HepG2 (cell line): ENCODE measurements at regions not wholly inside any gene's neighbourhood (a gene's known extent, or its start where the extent isn't known, plus 50 kb on each side); places are given as distances from the start of the nearest gene placed in this dataset.

Experiments used
- ATAC-seq: fragments of 200-7000 bp; cut with Tn5 transposase; 3 replicates; pipeline ENCODE4 v1.9.1; 2020; ENCODE audit warnings: mild to moderate bottlenecking, moderate library complexity
- BruUV-seq: library from RNA; stranded (reverse); fragments of 400-500 nt; replicated peaks from 2 replicates; lab custom pipeline; 2021; lab: Mats Ljungman, UMichigan
- CTCF ChIA-PET: fragments of 300-600 bp; formaldehyde crosslinking; extraction: SDS; loops from one replicate; lab custom pipeline; 2021; ENCODE audit warnings: low total read pairs, inconsistent platforms, low intra/inter-chr PET ratio; lab: Yijun Ruan, JAX
- POLR2A ChIA-PET: fragments of 350-600 bp; sonication (Branson Sonifier 250); formaldehyde crosslinking; loops from one replicate; lab custom pipeline; 2020; ENCODE audit warnings: antibody characterized with exemption, inconsistent platforms; lab: Yijun Ruan, JAX
- DNase-seq: peaks from one replicate; pipeline ENCODE4 v3.0.0-alpha.2; 2015; ENCODE audit warnings: low spot score
- FAIRE-seq: peaks from 3 replicates; lab custom pipeline; 2011; peaks lifted over from hg19 to GRCh38; lab: Jason Lieb, UNC
- H2AFZ ChIP-seq: one replicate; pipeline ENCODE4 v1.6.1; 2011; ENCODE audit warnings: low read length, inconsistent platforms
- H3K27ac ChIP-seq: fragments of 300-600 bp; 3 replicates; pipeline ENCODE4 v1.8.0; 2011; ENCODE audit warnings: mixed run types, mild to moderate bottlenecking, mixed read lengths, low read length, inconsistent platforms; ENCODE audit not compliant: insufficient read depth; ENCODE audit errors: extremely low read length
- H3K27me3 ChIP-seq, 2 experiments: fragments of 200-600 bp in 1 of 2; 2 replicates in 1 of 2; 3 replicates in 1 of 2; pipeline versions ENCODE4 v1.6.0 to v1.8.0; 2011; ENCODE audit warnings: low read length in 2 of 2, mild to moderate bottlenecking in 2 of 2, moderate library complexity in 2 of 2, inconsistent platforms in 1 of 2; ENCODE audit not compliant: insufficient read depth in 2 of 2, control insufficient read depth in 1 of 2
- H3K36me3 ChIP-seq, 2 experiments: fragments of 200-600 bp in 1 of 2; replicated peaks in 1 of 2; 2 replicates in 1 of 2; 3 replicates in 1 of 2; pipeline versions ENCODE4 v1.5.1 to v1.8.0; 2011; ENCODE audit warnings: low read length in 2 of 2, inconsistent platforms in 1 of 2; ENCODE audit not compliant: insufficient read depth in 2 of 2, control insufficient read depth in 1 of 2
- H3K4me1 ChIP-seq: 2 replicates; pipeline ENCODE4 v1.5.1; 2012; ENCODE audit warnings: low read length, inconsistent platforms; ENCODE audit not compliant: insufficient read depth
- H3K4me2 ChIP-seq: 2 replicates; pipeline ENCODE4 v1.6.0; 2011; ENCODE audit warnings: low read depth, low read length, inconsistent platforms
- H3K4me3 ChIP-seq, 3 experiments: fragments of 200-600 bp in 1 of 3; sonication (generic), shearing (Covaris generic) in 1 of 3; replicated peaks in 1 of 3; 2 replicates each; pipeline ENCODE4 v1.5.1; 2011 to 2016; ENCODE audit warnings: low read length in 3 of 3, inconsistent platforms in 2 of 3, low read depth in 2 of 3, mild to moderate bottlenecking in 2 of 3, control low read depth in 1 of 3, mixed read lengths in 1 of 3; ENCODE audit not compliant: insufficient read depth in 1 of 3
- H3K79me2 ChIP-seq: one replicate; pipeline ENCODE4 v1.6.1; 2011; ENCODE audit warnings: low read length, inconsistent platforms; ENCODE audit not compliant: insufficient read depth
- H3K9ac ChIP-seq: 2 replicates; pipeline ENCODE4 v1.6.0; 2011; ENCODE audit warnings: mild to moderate bottlenecking, low read depth, low read length, inconsistent platforms; ENCODE audit not compliant: insufficient read depth
- H3K9me3 ChIP-seq: 2 replicates; pipeline ENCODE4 v1.5.1; 2012; ENCODE audit warnings: mild to moderate bottlenecking, low read length
- H4K20me1 ChIP-seq: 2 replicates; pipeline ENCODE4 v1.6.0; 2011; ENCODE audit warnings: inconsistent platforms, mild to moderate bottlenecking, low read length, moderate library complexity; ENCODE audit not compliant: insufficient read depth
- BCL6 ChIP-seq: IDR thresholded peaks from 2 replicates; pipeline ENCODE4 v1.6.1; 2016; ENCODE audit warnings: missing genetic modification reagents, missing compliant biosample characterization
- JARID2 ChIP-seq: sonication (generic); formaldehyde crosslinking; IDR thresholded peaks from 2 replicates; pipeline ENCODE4 v1.8.1; 2023; ENCODE audit warnings: missing genetic modification reagents, inconsistent platforms; ENCODE audit not compliant: insufficient replicate concordance
- LBX2 ChIP-seq: sonication (generic); formaldehyde crosslinking; IDR thresholded peaks from 2 replicates; pipeline ENCODE4 v1.5.0; 2020; ENCODE audit warnings: missing genetic modification reagents, mild to moderate bottlenecking, borderline replicate concordance
- MIXL1 ChIP-seq: IDR thresholded peaks from 2 replicates; pipeline ENCODE4 v1.6.1; 2016
- NFKB2 ChIP-seq: sonication (generic); formaldehyde crosslinking; IDR thresholded peaks from 2 replicates; pipeline ENCODE4 v1.4.0; 2020; ENCODE audit warnings: missing genetic modification reagents, borderline replicate concordance
- TMF1 ChIP-seq: sonication (generic); formaldehyde crosslinking; IDR thresholded peaks from 2 replicates; pipeline ENCODE4 v1.8.1; 2022; ENCODE audit warnings: low read depth, missing genetic modification reagents
- ZFP36L1 ChIP-seq: sonication (generic); formaldehyde crosslinking; IDR thresholded peaks from 2 replicates; pipeline ENCODE4 v1.8.0; 2022; ENCODE audit warnings: mild to moderate bottlenecking, missing genetic modification reagents, moderate library complexity
- ZNF407 ChIP-seq: sonication (generic); formaldehyde crosslinking; IDR thresholded peaks from one replicate; pipeline ENCODE4 v1.5.1; 2020; ENCODE audit warnings: mild to moderate bottlenecking, missing genetic modification reagents; ENCODE audit errors: not compliant biosample characterization
- ZNF530 ChIP-seq: sonication (generic); formaldehyde crosslinking; IDR thresholded peaks from 2 replicates; pipeline ENCODE4 v1.5.0; 2020; ENCODE audit warnings: low read depth, mild to moderate bottlenecking, missing genetic modification reagents
- WGBS: methylation state at CpG from one replicate; pipeline ENCODE4 v1.1.6; 2017; ENCODE audit warnings: low lambda C conversion rate; 5-methylcytosine and 5-hydroxymethylcytosine counted together
- in situ Hi-C: cut with HindIII; loops from 2 replicates; pipeline ENCODE4 v1.10.0; 2017; ENCODE audit warnings: low pct_unique_long_range_greater_than_20kb; ENCODE audit not compliant: extremely low pct_ligation_motif_present
- intact Hi-C: fragments of 100-400 bp; cut with micrococcal nuclease; formaldehyde crosslinking; loops from one replicate; pipeline ENCODE4 v1.10.0; 2022; ENCODE audit not compliant: unreplicated experiment
- TF ChIP-seq, protein P1 (sequence below): sonication (generic); formaldehyde crosslinking; IDR thresholded peaks from 2 replicates; pipeline ENCODE4 v1.5.0; 2020; ENCODE audit warnings: missing genetic modification reagents

GRCh38 chr3:147904421-147904820, 495.3 kb downstream of the ZIC1 start:
- POLR2A ChIA-PET = no interaction called here
- no peak for DNase-seq
- no peaks in the 10 kb centered on the region for H3K36me3 ChIP-seq
- H3K27me3 ChIP-seq = no peaks in the 10 kb centered on the region
- H3K4me1 ChIP-seq = no peaks in the 10 kb centered on the region
- H3K4me2 ChIP-seq = no peak overlapping the region
- TF ChIP-seq NFKB2 (CRISPR knock-in tag) (no peak), BCL6 (CRISPR knock-in tag) (no peak), ZNF530 (CRISPR knock-in tag) (no peak)
- WGBS = 13% methylated on average over 3 of the region's 3 CpGs
- in situ Hi-C loops = no loop called here
- no peak overlapping the region for H3K27ac ChIP-seq
- intact Hi-C loops = no loop called here
- no peaks in the 10 kb centered on the region for H3K9me3 ChIP-seq
- no peaks in the 10 kb centered on the region for H3K79me2 ChIP-seq
- ATAC-seq = no peak
- BruUV-seq = no TSS peak
- H4K20me1 ChIP-seq = no peaks in the 10 kb centered on the region
- no peak overlapping the region for H2AFZ ChIP-seq
- no peak overlapping the region for H3K9ac ChIP-seq
- no peak for FAIRE-seq
- CTCF ChIA-PET = no interaction called here
- H3K4me3 ChIP-seq = no peak overlapping the region

DNA sequence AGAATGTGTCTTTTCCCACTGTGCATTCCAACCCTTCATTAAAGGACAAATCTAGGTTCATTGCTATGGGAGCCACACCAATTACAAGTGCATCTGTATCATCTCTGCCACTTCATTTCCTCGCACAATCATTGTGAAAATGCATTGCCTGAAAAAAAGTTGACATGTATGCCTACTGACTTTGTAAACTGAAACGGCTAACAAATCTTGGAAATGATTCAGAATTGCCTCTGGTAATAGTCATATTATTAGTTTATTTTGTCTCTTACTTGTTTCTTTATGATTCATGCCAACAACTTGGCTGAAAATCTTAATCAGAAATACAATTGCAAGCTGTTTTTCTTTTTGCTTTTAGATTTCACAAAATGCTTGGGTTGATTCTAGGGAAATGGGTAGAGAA, 497.1 kb downstream of the ZIC1 start:
- TF ChIP-seq ZFP36L1 (CRISPR knock-in tag) (no peak), JARID2 (CRISPR knock-in tag) (no peak), LBX2 (no peak), ZNF407 (CRISPR knock-in tag) (no peak), MIXL1 (CRISPR knock-in tag) (no peak), TMF1 (CRISPR knock-in tag) (no peak)
- TF ChIP-seq, protein P1, sequence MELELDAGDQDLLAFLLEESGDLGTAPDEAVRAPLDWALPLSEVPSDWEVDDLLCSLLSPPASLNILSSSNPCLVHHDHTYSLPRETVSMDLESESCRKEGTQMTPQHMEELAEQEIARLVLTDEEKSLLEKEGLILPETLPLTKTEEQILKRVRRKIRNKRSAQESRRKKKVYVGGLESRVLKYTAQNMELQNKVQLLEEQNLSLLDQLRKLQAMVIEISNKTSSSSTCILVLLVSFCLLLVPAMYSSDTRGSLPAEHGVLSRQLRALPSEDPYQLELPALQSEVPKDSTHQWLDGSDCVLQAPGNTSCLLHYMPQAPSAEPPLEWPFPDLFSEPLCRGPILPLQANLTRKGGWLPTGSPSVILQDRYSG (CRISPR knock-in tag) = no peak
- FAIRE-seq = no peak
- no peaks in the 10 kb centered on the region for H3K36me3 ChIP-seq
- BruUV-seq = no TSS peak
- H3K27ac ChIP-seq = no peak overlapping the region
- H4K20me1 ChIP-seq = no peaks in the 10 kb centered on the region
- in situ Hi-C loops (no loop called here), intact Hi-C loops (no loop called here)
- no peak overlapping the region for H2AFZ ChIP-seq
- H3K79me2 ChIP-seq = no peaks in the 10 kb centered on the region
- CTCF ChIA-PET = no interaction called here
- no peaks in the 10 kb centered on the region for H3K9me3 ChIP-seq
- no peak for DNase-seq
- H3K4me2 ChIP-seq = no peak overlapping the region
- POLR2A ChIA-PET = no interaction called here
- H3K4me1 ChIP-seq = no peaks in the 10 kb centered on the region
- H3K4me3 ChIP-seq = no peak overlapping the region
- ATAC-seq = no peak
- H3K9ac ChIP-seq = no peak overlapping the region
- WGBS = 8% methylated on average over 2 of the region's 2 CpGs
- no peaks in the 10 kb centered on the region for H3K27me3 ChIP-seq
